ENCODE measurements at regions not wholly inside any gene's neighbourhood (a gene's known extent, or its start where the extent isn't known, plus 50 kb on each side); places are given as distances from the start of the nearest gene placed in this dataset.

- H3K36me3 ChIP-seq = no peaks in the 10 kb centered on the region
- intact Hi-C loops (cut with DNase I) = no loop called here
Measured at GRCh38 chr6:34616227-34616585, 60.1 kb upstream of the SPDEF start.

GRCh38 chr6:34615574-34616226, 59.6 kb upstream of the SPDEF start:
- Histone ChIP-seq H3K4me3 (no peak overlapping the region), H3K27ac (no peak overlapping the region), H3K36me3 (no peaks in the 10 kb centered on the region), H3K4me1 (peaks cover 4% of the 10 kb centered on the region), H3K27me3 (no peaks in the 10 kb centered on the region), H3K9me3 (no peaks in the 10 kb centered on the region)
- ATAC-seq (no peak), DNase-seq (no peak)
- intact Hi-C loops (cut with DNase I) = no loop called here
- no peak for TF ChIP-seq CTCF (IDR thresholded peaks at IDR 0.05)

More at GRCh38 chr6:34616227-34616585, 60.1 kb upstream of the SPDEF start:
- no peak for TF ChIP-seq CTCF (IDR thresholded peaks at IDR 0.05)
- Histone ChIP-seq H3K27me3 (no peaks in the 10 kb centered on the region), H3K4me1 (peaks cover 3% of the 10 kb centered on the region), H3K27ac (no peak overlapping the region), H3K9me3 (no peaks in the 10 kb centered on the region), H3K4me3 (no peak overlapping the region)
- ATAC-seq (no peak), DNase-seq (no peak)

- no peaks in the 10 kb centered on the region for H3K9me3 ChIP-seq
- H3K36me3 ChIP-seq = peaks cover 13% of the 10 kb centered on the region
- no peak overlapping the region for H3K27ac ChIP-seq
- H3K4me3 ChIP-seq = no peak overlapping the region
- no peaks in the 10 kb centered on the region for H3K27me3 ChIP-seq
- intact Hi-C loops (cut with DNase I) = no loop called here
- H3K4me1 ChIP-seq = peaks cover 4% of the 10 kb centered on the region
- TF ChIP-seq CTCF (IDR thresholded peaks at IDR 0.05) = no peak
- DNase-seq (no peak), ATAC-seq (peak; percentile 46)
Measured at GRCh38 chr6:34610819-34611477, 54.8 kb upstream of the SPDEF start.

- ATAC-seq (no peak), DNase-seq (no peak)
- TF ChIP-seq CTCF (IDR thresholded peaks at IDR 0.05) = no peak
- no peak overlapping the region for H3K4me3 ChIP-seq
- no peaks in the 10 kb centered on the region for H3K9me3 ChIP-seq
- H3K27ac ChIP-seq = no peak overlapping the region
- intact Hi-C loops (cut with DNase I) = no loop called here
- no peaks in the 10 kb centered on the region for H3K27me3 ChIP-seq
- peaks cover 4% of the 10 kb centered on the region for H3K4me1 ChIP-seq
- peaks cover 34% of the 10 kb centered on the region for H3K36me3 ChIP-seq
Measured at GRCh38 chr6:34608321-34609091, 52.4 kb upstream of the SPDEF start.

- DNase-seq (no peak), ATAC-seq (no peak)
- Histone ChIP-seq H3K4me3 (no peak overlapping the region), H3K4me1 (peaks cover 4% of the 10 kb centered on the region), H3K9me3 (no peaks in the 10 kb centered on the region), H3K27ac (no peak overlapping the region), H3K36me3 (peaks cover 43% of the 10 kb centered on the region), H3K27me3 (no peaks in the 10 kb centered on the region)
- TF ChIP-seq CTCF (IDR thresholded peaks at IDR 0.05) = no peak
- intact Hi-C loops (cut with DNase I) = no loop called here
Measured at GRCh38 chr6:34606477-34607265, 50.5 kb upstream of the SPDEF start.

All from upper lobe of right lung (tissue), 1 donor.